GM18505 (cell line): ENCODE measurements at regions not wholly inside any gene's neighbourhood (a gene's known extent, or its start where the extent isn't known, plus 50 kb on each side); places are given as distances from the start of the nearest gene placed in this dataset.

ENCODE experiments used
- ATAC-seq: cut with Tn5 transposase; IDR thresholded peaks from one replicate; pipeline ENCODE4 v1.9.1; 2021; ENCODE audit not compliant: unreplicated experiment
- POLR2A ChIP-seq: IDR thresholded peaks from 4 replicates; pipeline ENCODE4 v1.6.1; 2011; ENCODE audit warnings: borderline replicate concordance; ENCODE audit not compliant: insufficient read depth, insufficient read length; ENCODE audit errors: extremely low read depth

DNA sequence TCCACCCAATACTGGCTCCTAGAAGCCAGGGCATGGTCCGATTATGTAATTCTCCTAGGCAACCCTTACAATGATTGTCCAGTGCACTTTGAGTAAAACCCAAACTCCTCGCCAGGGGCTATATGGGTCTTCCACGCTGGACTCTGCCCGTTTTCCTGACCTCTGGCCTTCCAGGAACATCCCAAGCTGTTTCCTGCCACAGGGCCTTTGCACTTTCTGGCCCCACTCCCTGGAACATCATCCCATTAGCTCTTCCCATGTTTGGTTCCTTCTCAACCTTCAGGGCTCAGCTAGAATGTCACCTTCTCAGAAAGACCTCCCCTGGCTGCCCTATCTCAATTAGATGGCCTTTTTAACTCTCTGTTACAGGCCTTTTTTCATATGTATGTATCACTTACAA lies 85.4 kb downstream of the IRF2BPL start:
- no peak for ATAC-seq
- TF ChIP-seq POLR2A = no peak

DNA sequence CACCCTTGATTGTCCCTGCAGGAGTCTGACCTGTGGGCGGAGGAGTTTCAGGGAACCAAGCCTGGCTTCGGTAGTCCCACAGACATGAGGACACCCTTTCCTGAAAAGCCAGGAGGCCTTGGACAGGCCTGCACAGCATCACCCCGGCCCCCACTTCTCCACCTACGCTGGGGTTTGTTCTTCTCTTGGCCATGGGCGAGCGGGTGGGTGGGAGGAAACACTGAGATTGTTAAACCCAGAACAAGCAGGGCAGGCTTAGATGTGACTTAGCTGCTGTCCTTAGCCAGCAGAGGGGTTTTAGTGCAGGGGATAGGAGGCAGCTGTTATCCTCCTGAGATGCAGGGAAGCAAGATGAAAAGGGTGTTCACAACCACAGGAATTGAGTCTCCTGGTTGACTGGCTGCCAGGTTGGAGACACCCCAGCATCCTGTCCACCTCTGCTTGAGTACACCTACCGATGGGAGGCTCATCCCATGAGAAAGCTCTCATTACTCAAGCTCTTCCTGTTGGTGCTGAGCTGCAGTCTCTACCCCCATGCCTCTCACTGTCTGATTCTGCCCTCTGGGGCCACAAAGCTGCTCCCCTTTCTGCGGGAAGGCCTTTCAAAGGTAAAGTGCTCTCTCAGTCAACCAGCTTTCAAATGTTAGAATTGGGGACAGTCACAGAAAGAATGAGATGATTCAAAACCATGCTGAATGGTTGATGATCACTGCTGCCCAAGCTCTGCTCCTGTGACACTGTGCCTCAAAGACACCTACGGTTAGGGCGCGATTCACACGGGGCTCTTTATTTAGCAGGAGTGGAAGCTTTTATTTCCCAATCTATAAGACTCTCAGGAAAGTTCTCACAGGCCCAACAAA lies 86.3 kb downstream of the IRF2BPL start:
- TF ChIP-seq POLR2A = no peak
- no peak for ATAC-seq

DNA sequence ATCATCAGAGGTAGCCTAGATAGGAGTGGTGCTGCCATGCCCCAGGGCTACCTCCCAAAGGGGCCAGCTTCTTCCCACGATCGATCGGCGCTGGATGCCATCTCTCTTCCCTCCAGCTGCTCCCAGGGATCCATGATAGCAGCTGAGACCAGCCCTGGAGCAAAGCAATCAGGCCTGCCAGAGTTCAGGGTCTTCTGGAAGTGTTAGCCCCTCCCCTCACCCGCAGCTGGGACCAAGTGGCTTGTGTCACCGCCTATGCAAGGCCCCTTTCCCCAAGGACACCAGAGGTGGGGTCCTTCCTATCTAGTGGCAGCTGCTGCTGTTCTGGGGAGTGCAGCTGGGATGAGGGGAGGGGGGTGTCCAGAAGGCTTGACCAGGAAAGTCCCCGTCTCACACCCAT lies 87.0 kb downstream of the IRF2BPL start:
- no peak for ATAC-seq
- TF ChIP-seq POLR2A = no peak

DNA sequence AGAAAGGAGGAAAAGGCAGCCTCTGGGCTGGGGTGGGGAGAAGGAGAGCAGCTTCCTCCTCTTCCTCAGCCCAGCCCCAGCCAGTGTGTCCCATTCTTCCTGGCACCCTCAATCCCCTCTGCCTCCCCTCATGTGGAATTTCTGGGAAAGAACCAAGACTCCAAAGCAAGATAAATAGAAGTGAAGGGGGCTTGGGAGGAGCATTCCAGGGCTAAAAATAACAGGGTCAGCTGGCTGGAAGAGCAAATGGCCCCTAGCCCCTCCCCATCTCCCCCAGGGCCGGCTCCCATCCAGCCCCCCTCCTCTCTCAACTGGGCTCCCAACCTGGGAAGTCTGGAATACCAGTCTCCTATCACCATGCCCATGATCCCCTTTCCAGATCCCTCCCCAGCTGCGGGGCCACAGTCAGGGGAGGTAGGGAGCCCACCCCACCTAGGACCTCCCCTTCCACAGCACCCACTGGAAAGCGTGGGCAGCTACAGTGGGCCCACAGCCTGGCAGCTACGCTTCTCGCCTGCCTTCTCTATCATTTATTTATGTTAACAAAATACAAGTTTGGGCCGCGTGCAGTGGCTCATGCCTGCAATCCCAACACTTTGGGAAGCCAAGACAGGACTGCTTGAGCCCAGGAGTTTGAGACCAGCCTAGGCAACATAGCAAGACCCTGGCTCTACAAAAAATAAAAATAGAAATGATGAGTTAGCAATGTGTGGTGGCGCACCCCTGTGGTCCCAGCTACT lies 88.3 kb downstream of the IRF2BPL start:
- no peak for TF ChIP-seq POLR2A
- no peak for ATAC-seq

DNA sequence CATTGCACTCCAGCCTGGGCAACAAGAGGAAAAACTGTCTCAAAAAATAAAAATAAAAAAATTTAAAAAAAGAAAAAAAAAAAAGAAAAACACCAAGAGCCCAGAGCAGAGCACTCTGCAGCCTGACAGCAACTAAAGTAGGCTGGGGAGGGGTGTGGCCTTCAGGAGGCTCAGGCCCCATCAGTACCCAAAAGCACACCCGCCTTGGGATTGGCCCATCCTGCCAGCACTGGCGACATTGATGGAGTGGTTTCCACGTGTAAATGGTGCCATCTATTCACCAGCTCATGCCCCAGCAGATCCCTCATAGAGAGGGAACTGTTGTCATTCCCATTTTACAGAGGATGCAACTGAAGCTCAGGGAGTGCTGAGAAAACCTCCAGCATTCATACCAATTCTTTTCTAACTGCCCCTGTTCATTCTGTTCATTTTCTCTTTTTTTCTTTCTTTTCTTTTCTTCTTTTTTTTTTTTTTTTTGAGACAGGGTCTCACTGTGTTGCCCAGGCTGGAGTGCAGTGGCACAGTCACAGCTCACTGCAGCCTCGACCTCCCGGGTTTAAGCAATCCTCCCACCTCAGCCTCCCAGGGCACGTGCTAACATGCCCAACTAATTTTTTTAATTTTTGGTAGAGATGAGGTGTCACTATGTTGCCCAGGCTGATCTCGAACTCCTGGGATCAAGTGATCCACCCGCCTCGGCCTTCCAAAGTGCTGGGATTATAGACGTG lies 89.3 kb downstream of the IRF2BPL start:
- ATAC-seq = no peak
- TF ChIP-seq POLR2A = no peak

DNA sequence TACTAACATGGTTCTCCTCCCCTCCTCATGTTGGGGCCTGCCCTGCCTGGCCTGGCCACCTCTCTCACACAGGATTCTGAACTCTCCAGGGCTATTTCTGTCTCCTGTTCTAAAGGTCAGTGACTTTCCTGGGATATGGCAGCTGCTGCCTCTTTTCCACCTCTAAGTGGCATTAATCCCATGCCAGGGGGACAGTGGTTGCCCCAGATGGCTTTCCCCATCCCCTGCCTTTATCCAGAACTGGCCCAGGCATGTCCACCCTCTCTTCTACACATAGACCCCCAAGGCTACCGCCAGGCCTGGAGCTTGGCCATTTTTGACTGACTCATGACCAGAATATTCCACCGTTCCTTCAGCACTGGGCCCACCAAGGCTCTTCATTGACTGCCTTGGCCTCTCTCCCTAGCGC lies 90.4 kb downstream of the IRF2BPL start:
- no peak for TF ChIP-seq POLR2A
- ATAC-seq = no peak

DNA sequence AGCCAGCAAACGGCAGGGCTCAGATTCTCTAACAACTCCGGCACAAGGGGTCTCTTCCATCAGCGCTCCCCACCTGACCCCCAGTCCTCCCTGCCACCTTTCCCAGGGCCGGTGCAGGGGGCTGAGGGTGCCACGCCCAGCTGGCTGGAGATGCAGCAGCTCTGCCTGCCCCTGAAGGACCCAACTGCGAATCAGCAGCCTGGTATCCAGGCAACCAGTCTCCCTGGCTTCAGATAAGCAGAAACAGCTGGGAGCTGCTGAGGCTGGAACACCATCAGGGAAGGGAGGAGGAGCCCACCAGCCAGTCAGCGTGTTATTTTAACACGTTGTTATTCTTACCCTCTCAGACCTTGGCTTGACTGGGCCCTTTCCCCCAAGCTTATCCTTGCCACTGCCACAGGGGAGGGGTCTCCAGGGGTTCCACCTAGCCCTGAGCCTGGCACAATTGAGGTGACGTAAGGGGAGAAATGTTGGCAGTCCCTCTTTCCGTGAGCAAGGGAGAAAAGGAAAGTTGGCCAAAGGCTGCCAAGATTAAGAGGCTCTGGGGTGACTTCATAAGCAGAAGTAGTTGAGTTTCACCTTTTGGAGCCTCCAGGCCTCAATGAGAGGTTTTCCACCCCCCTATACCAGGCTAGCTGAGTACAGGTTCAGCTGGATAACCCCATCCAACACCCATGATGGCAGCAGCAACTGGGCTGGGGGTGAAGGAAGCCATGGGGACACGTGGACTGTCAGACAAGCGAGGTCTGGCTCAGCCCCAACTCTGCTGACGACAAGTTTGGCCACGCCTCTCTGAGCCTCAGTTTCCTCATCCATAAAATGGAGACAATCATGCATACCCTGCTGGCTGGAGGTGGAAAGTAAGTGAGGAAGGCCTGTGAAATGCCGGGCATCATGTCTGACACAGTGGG lies 91.1 kb downstream of the IRF2BPL start:
- TF ChIP-seq POLR2A = no peak
- no peak for ATAC-seq

DNA sequence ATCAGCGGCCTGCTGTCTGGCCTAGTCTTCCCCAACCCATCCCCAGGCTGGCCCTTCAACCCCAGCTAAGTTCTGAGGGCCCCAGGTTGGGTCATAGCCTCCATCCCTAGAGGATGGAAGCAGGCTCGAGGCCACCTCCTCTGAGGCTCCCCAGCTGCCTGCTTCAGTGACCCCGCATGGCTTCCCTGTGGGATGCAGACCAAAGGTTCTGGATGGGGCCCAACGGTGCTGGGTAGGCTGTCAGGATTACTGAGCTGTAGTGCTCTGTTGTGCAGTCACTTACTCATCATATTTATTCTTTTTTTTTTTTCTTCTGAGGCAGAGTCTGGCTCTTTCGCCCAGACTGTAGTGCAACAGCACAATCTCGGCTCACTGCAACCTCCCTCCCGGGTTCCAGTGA lies 92.0 kb downstream of the IRF2BPL start:
- TF ChIP-seq POLR2A = no peak
- no peak for ATAC-seq

DNA sequence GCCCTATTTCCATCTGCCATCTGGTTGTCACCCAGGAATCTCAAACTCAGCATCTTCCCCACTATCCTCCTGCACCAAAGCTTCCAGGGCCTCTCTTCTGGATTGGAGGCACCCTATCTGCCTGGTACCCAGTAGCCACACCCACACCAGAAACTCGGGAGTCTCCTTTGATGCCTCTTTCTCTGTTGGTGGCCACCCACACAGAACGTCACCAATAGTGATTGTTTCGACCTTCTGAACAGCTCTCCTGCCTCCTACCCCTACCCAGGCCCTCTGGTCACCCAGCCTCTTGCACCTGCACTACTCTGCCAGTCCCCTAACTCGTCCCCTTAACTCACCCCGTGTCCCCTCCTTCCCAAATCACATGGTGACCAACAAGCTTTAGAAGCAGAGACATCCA lies 95.0 kb downstream of the IRF2BPL start:
- ATAC-seq = no peak
- no peak for TF ChIP-seq POLR2A

DNA sequence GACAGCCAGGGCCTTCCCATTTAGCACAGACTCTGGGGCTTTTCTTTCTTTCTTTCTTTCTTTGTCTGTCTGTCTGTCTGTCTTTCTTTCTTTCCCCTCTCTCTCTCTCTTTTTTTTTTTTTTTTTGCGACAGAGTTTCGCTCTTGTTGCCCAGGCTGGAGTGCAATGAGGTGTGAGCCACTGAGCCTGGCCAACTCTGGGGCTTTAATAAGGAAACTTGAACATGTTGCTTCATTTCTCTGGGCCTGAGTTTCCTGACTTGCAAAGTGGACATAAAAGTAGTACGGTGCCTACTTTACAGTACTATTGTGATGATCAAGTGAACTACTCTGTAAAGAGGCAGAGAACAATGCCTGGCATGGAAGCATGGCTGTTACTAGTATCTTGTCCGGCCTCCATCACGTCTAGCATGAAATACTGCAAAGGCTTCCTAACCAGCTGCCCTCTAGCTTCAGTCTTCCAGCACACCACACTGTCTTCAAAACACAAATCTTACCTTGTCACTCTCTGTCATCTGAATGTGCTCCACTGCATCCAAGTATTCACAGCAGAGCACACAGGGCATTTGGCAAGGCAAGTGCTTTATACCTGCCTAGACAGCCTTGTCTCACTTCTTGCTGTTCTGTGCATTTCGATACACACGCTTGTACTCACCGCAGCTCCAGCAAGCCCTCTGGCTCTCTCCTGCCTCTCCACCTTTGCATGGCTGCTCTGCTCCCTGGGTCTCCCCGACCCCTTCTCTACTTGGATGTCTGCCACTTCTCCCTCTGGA lies 96.7 kb downstream of the IRF2BPL start:
- TF ChIP-seq POLR2A = no peak

DNA sequence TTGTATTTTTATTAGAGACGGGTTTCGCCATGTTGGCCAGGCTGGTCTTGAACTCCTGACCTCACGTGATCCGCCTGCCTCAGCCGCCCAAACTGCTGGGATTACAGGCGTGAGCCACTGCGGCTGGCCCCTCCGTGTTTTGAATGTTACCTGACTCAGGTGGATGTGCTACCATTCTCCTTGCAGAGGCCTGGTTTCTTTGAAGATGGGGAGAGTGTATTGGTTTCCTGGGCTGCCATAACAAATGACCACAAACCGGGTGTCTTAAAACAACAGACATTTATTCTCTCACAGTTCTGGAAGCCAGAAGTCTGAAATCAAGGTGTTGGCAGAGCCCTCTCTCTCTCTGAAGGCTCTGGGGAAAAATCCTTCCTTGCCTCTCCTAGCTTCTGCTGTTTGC lies 98.0 kb downstream of the IRF2BPL start:
- no peak for TF ChIP-seq POLR2A

More for the DNA sequence above, 96.7 kb downstream of the IRF2BPL start:
- no peak for ATAC-seq

DNA sequence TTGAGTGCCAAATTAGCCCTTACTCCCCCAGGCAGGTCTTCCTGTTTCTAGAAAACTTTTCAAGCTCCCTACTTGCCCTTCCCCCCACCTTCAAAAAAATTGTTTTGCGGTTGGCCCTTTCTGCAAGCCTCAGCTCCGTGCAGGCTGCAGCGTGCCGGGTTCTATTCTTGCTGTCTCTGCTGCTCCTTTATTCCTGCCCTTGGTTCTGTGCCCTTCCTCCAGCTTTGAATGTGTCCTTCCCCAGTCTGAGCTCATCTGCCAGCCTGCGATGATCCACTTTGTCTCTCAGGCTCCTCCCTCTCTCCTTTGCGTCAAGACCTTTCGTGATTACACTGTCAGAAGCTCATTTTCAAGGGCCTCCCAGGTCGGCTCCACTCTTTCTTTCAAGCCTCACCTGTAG lies 98.6 kb downstream of the IRF2BPL start:
- TF ChIP-seq POLR2A = no peak
- no peak for ATAC-seq

More for the DNA sequence above, 98.0 kb downstream of the IRF2BPL start:
- ATAC-seq = no peak
